ENCODE measurements at regions not wholly inside any gene's neighbourhood (a gene's known extent, or its start where the extent isn't known, plus 50 kb on each side); places are given as distances from the start of the nearest gene placed in this dataset.
A peak's percentile ranks its signal among the peaks of the same experiment; 100 is the strongest.
"Not testable (repeated sequence)": the region's sequence is repeated elsewhere in the genome, so short reads cannot be mapped to it uniquely, and the experiment has no call there.

DNA sequence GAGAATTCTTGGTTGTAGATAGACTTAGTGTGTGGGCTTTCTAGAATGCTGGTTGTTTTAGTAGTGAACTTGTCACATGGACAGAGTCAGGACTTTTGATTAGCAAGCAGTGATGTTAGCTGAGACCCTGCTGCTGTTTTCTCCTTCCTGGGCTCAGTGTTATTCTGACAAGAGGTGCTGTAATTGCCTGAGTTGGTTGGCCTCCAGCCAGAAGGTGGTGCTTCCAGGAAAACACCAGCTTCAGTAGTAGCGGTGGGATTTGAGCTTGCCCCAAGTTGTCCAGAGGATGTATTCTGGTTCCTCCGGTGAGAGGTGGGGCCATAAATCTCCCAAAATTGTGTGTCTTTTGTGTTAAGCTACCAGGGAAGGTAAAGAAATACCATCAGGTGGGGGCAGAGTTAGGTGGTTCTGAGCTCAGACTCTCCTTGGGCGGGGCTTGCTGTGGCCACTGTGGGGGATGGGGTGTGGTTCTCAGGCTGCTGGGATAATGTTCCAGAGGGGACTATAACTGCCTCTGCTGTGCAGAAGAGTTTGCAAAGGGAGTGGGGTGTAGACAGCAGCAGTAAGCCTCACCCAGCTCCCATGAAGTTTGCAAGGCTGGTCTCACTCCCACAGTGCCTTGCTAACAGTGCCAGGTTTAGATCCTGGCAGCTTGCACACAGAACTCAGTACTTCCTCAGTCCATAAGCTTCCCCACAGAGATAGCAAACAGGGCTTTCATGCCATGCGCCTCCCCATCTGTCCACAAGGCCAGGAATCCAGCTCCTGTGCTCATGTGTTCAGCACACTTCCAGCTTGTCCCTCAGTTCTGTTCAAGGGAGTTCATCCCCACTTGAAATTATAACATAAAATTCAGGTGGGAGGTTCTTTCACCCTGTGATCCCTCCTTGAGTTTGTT is 278.4 kb upstream of the PTCHD4 start:
- intact Hi-C loops (cut with DNase I), result no loop called here
- ATAC-seq (no peak), DNase-seq (peak in 1 of 5 donors; percentile 17)
- Histone ChIP-seq H3K4me3 (no peak overlapping the region), H3K27ac (no peak overlapping the region), H3K36me3 (no peaks in the 10 kb centered on the region), H3K27me3 (no peaks in the 10 kb centered on the region), H3K4me1 (no peaks in the 10 kb centered on the region), H3K9me3 (peaks cover 0 to 16% (median 0%) of the 10 kb centered on the region in 12 donors)
- TF ChIP-seq, protein P1, sequence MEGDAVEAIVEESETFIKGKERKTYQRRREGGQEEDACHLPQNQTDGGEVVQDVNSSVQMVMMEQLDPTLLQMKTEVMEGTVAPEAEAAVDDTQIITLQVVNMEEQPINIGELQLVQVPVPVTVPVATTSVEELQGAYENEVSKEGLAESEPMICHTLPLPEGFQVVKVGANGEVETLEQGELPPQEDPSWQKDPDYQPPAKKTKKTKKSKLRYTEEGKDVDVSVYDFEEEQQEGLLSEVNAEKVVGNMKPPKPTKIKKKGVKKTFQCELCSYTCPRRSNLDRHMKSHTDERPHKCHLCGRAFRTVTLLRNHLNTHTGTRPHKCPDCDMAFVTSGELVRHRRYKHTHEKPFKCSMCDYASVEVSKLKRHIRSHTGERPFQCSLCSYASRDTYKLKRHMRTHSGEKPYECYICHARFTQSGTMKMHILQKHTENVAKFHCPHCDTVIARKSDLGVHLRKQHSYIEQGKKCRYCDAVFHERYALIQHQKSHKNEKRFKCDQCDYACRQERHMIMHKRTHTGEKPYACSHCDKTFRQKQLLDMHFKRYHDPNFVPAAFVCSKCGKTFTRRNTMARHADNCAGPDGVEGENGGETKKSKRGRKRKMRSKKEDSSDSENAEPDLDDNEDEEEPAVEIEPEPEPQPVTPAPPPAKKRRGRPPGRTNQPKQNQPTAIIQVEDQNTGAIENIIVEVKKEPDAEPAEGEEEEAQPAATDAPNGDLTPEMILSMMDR (IDR thresholded peaks at IDR 0.05), result no peak
- no peak for TF ChIP-seq POLR2A (IDR thresholded peaks at IDR 0.05)
- 82 to 85% (median 84%) methylated on average over 4 of the region's 4 CpGs for WGBS, 4 donors

GRCh38 chr6:48388044-48388443 is 277.0 kb upstream of the PTCHD4 start:
- 69 to 86% (median 75%) methylated on average over 2 of the region's 2 CpGs for WGBS, 4 donors

GRCh38 chr6:48378884-48379407 is 267.9 kb upstream of the PTCHD4 start:
- DNase-seq (no peak), ATAC-seq (no peak)
- Histone ChIP-seq H3K36me3 (no peaks in the 10 kb centered on the region), H3K27me3 (no peaks in the 10 kb centered on the region), H3K27ac (no peak overlapping the region), H3K4me1 (no peaks in the 10 kb centered on the region), H3K9me3 (peaks cover 0 to 12% (median 0%) of the 10 kb centered on the region in 12 donors), H3K4me3 (no peak overlapping the region)
- intact Hi-C loops (cut with DNase I), result no loop called here
- TF ChIP-seq, protein P1 (IDR thresholded peaks at IDR 0.05), result no peak

More at GRCh38 chr6:48388044-48388443, 277.0 kb upstream of the PTCHD4 start:
- no peak for ATAC-seq
- no peak for DNase-seq
- Histone ChIP-seq H3K27ac (no peak overlapping the region), H3K27me3 (no peaks in the 10 kb centered on the region), H3K4me3 (no peak overlapping the region), H3K36me3 (no peaks in the 10 kb centered on the region), H3K9me3 (peaks cover 0 to 15% (median 0%) of the 10 kb centered on the region in 12 donors), H3K4me1 (no peaks in the 10 kb centered on the region)
- TF ChIP-seq, protein P1 (IDR thresholded peaks at IDR 0.05), result no peak
- TF ChIP-seq POLR2A (IDR thresholded peaks at IDR 0.05), result no peak
- intact Hi-C loops (cut with DNase I), result no loop called here

DNA sequence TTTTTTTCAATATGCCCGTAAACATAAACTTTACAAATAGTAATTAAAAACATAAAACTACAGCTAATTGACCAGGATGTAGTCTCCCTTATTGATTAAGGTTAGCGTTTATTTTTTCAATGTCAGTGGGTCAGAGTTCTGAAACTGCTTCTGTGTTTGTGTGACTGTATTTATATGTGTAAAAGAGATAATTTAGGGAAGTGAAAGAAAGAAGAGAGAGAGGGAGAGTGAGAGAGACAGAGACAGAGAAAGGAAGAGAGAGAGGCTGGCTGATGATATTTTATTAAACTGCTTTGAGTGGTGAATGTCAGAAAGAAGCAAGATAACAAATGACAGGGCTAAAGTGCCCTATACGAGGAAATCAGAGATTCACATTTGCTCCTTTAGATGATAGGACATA is 266.1 kb upstream of the PTCHD4 start:
- peaks cover 0 to 7% (median 0%) of the 10 kb centered on the region in 12 donors for H3K9me3 ChIP-seq
- no peaks in the 10 kb centered on the region for H3K4me1 ChIP-seq
- 42 to 72% (median 66%) methylated on average over 3 of the region's 3 CpGs for WGBS, 4 donors
- DNase-seq (no peak), ATAC-seq (no peak)
- H3K36me3 ChIP-seq, result no peaks in the 10 kb centered on the region
- intact Hi-C loops (cut with DNase I), result no loop called here
- no peak overlapping the region for H3K27ac ChIP-seq
- no peaks in the 10 kb centered on the region for H3K27me3 ChIP-seq
- TF ChIP-seq, protein P1 (IDR thresholded peaks at IDR 0.05), result no peak
- no peak for TF ChIP-seq POLR2A (IDR thresholded peaks at IDR 0.05)
- no peak overlapping the region for H3K4me3 ChIP-seq

DNA sequence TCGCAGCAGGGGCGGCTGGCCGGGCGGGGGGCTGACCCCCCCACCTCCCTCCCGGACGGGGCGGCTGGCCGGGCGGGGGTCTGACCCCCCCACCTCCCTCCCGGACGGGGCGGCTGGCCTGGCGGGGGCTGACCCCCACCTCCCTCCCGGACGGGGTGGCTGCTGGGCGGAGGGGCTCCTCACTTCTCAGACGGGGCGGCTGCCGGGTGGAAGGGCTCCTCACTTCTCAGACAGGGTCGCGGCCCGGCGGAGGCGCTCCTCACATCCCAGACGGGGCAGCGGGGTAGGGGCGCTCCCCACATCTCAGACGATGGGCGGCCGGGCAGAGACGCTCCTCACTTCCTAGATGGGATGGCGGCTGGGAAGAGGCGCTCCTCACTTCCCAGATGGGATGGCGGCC is 260.2 kb upstream of the PTCHD4 start:
- H3K27me3 ChIP-seq; H3K4me3 ChIP-seq; intact Hi-C loops (cut with DNase I); H3K4me1 ChIP-seq; H3K36me3 ChIP-seq; H3K27ac ChIP-seq; ATAC-seq: not testable (repeated sequence)
- H3K9me3 ChIP-seq, result peaks cover 0 to 13% (median 0%) of the 10 kb centered on the region in 12 donors
- DNase-seq, result peak in 1 of 5 donors; percentile 60
- WGBS, 4 donors, result 94 to 95% (median 95%) methylated on average over 4 to 33 of the region's 34 CpGs
